AG08396 (cell line): ENCODE measurements at regions not wholly inside any gene's neighbourhood (a gene's known extent, or its start where the extent isn't known, plus 50 kb on each side); places are given as distances from the start of the nearest gene placed in this dataset.

Source experiments
- DNase-seq: peaks from one replicate; pipeline ENCODE4 v3.0.0; 2012; ENCODE audit warnings: low spot score, mixed read lengths

- no peak for DNase-seq
Observed at GRCh38 chr15:72966641-72967040, 85.6 kb upstream of the NEO1 start.

GRCh38 chr15:72965671-72966070 is 86.6 kb upstream of the NEO1 start:
- no peak for DNase-seq

GRCh38 chr15:72964542-72964941 is 87.7 kb upstream of the NEO1 start:
- DNase-seq = no peak

- no peak for DNase-seq
Observed at GRCh38 chr15:72964135-72964534, 88.1 kb upstream of the NEO1 start.

- DNase-seq = no peak
Observed at GRCh38 chr15:72962054-72962702, 90.1 kb upstream of the NEO1 start.

- no peak for DNase-seq
Observed at GRCh38 chr15:72961346-72961745, 90.9 kb upstream of the NEO1 start.

- no peak for DNase-seq
Observed at GRCh38 chr15:72958634-72959033, 93.6 kb upstream of the NEO1 start.

GRCh38 chr15:72953306-72953705 is 99.0 kb upstream of the NEO1 start:
- DNase-seq = no peak

- DNase-seq = no peak
Observed at GRCh38 chr15:72952151-72952550, 100.1 kb upstream of the NEO1 start.

- DNase-seq = no peak
Observed at GRCh38 chr15:72948662-72949061, 103.6 kb upstream of the NEO1 start.

- no peak for DNase-seq
Observed at GRCh38 chr15:72947709-72948108, 104.6 kb upstream of the NEO1 start.

GRCh38 chr15:72944565-72944964 is 107.7 kb upstream of the NEO1 start:
- no peak for DNase-seq

- DNase-seq = no peak
Observed at GRCh38 chr15:72940229-72940622, 112.0 kb upstream of the NEO1 start.

GRCh38 chr15:72939514-72940228 is 112.6 kb upstream of the NEO1 start:
- no peak for DNase-seq

GRCh38 chr15:72936691-72937679 is 115.3 kb upstream of the NEO1 start:
- DNase-seq = no peak

GRCh38 chr15:72936237-72936636 is 116.0 kb upstream of the NEO1 start:
- DNase-seq = no peak

- DNase-seq = no peak
Observed at GRCh38 chr15:72935521-72935920, 116.7 kb upstream of the NEO1 start.

GRCh38 chr15:72934921-72935320 is 117.3 kb upstream of the NEO1 start:
- no peak for DNase-seq

- DNase-seq = no peak
Observed at GRCh38 chr15:72933976-72934375, 118.3 kb upstream of the NEO1 start.

- DNase-seq = no peak
Observed at GRCh38 chr15:72932472-72932871, 119.8 kb upstream of the NEO1 start.

- no peak for DNase-seq
Observed at GRCh38 chr15:72927451-72927850, 124.8 kb upstream of the NEO1 start.

- DNase-seq = no peak
Observed at GRCh38 chr15:72925661-72926060, 126.6 kb upstream of the NEO1 start.

- DNase-seq = no peak
Observed at GRCh38 chr15:72923289-72923688, 129.0 kb upstream of the NEO1 start.
